GM12891 (cell line): ENCODE measurements at regions not wholly inside any gene's neighbourhood (a gene's known extent, or its start where the extent isn't known, plus 50 kb on each side); places are given as distances from the start of the nearest gene placed in this dataset.

ENCODE experiments used
- DNase-seq: peaks from one replicate; pipeline ENCODE4 v3.0.0; 2011; ENCODE audit warnings: low spot score; ENCODE audit not compliant: insufficient read length
- FAIRE-seq: peaks from 2 replicates; lab custom pipeline; 2011; peaks lifted over from hg19 to GRCh38; lab: Jason Lieb, UNC
- PAX5 ChIP-seq: IDR thresholded peaks from 2 replicates; pipeline ENCODE4 v1.6.1; 2011; ENCODE audit warnings: low read length, moderate library complexity, mild to moderate bottlenecking; ENCODE audit not compliant: insufficient read depth, severe bottlenecking
- POLR2A ChIP-seq: IDR thresholded peaks from 2 replicates; pipeline ENCODE4 v1.6.1; 2011; ENCODE audit warnings: low read depth, low read length, control low read depth
- POLR2AphosphoS5 ChIP-seq: IDR thresholded peaks from 2 replicates; pipeline ENCODE4 v1.6.1; 2011; ENCODE audit warnings: low read depth, low read length, control low read depth
- POU2F2 ChIP-seq: IDR thresholded peaks from 2 replicates; pipeline ENCODE4 v1.6.1; 2011; ENCODE audit warnings: low read depth, mild to moderate bottlenecking, control low read depth, low read length, moderate library complexity
- SPI1 ChIP-seq: IDR thresholded peaks from 2 replicates; pipeline ENCODE4 v1.6.1; 2011; ENCODE audit warnings: low read depth, low read length, control low read depth
- TAF1 ChIP-seq: IDR thresholded peaks from 2 replicates; pipeline ENCODE4 v1.6.1; 2011; ENCODE audit warnings: low read depth, low read length, control low read depth

DNA sequence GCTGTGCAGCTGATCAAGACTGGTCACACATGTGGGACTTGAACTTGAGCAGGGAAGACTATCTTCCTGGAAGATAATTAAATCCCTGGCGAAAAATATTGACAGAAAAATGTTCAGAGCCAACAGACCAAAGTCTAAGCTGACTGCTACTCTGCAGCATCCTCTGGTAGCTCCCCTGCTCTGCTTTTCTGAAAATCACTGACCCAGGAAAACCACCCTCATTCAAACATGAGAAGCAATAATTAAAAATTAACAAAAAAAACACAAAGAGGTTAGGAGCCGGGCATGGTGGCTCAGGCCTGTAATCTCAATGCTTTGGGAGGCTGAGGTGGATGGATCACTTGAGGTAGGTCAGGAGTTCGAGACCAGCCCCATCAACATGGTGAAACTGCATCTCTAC, 151.9 kb downstream of the SCG2 start:
- no peak for DNase-seq
- FAIRE-seq, result no peak
- TF ChIP-seq POLR2A (no peak), PAX5 (no peak), POLR2AphosphoS5 (no peak), TAF1 (no peak), POU2F2 (no peak), SPI1 (no peak)

GRCh38 chr2:223457301-223457700, 144.9 kb downstream of the SCG2 start:
- FAIRE-seq (no peak), DNase-seq (no peak)
- TF ChIP-seq SPI1 (no peak), POLR2AphosphoS5 (no peak), POU2F2 (no peak), PAX5 (no peak), TAF1 (no peak), POLR2A (no peak)

DNA sequence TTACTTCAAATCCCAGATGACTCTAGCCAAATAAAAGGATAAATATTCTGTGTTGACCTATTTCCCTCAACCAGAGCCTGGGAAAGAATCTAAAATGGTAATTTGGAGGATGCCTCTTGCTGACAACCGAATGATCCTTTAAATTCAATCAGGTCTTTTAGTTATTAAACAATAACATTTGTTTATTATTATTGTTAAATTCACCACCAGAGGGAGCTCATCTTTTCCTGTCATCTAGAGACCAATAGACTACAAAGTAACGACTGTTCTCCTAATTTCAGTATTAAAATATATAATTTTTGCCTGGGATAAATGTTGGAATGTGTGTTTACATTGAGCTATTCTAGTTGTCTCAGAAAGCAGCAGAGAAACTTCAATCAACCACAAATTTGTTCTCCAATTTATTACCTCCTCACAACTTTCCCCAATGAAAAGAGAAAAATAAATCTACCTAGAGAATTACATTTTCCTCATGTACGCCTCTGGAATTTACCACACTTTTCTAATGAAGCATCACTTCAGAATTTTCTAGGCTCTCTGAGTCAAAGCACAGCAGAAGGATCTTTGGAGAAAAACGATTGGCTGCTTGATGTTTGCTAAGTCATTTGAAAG, 142.7 kb downstream of the SCG2 start:
- FAIRE-seq, result no peak
- TF ChIP-seq POU2F2, result no peak
- no peak for TF ChIP-seq POLR2AphosphoS5
- no peak for TF ChIP-seq SPI1
- no peak for TF ChIP-seq PAX5
- no peak for TF ChIP-seq TAF1
- no peak for TF ChIP-seq POLR2A
- no peak for DNase-seq

- FAIRE-seq (no peak), DNase-seq (no peak)
- TF ChIP-seq TAF1 (no peak), POLR2A (no peak), PAX5 (no peak), POLR2AphosphoS5 (no peak), SPI1 (no peak), POU2F2 (no peak)
Measured at GRCh38 chr2:223460209-223460608, 142.0 kb downstream of the SCG2 start.

- TF ChIP-seq POLR2A (no peak), POLR2AphosphoS5 (no peak), TAF1 (no peak)
- FAIRE-seq (no peak), DNase-seq (no peak)
Measured at GRCh38 chr2:223460774-223461211, 141.4 kb downstream of the SCG2 start.

DNA sequence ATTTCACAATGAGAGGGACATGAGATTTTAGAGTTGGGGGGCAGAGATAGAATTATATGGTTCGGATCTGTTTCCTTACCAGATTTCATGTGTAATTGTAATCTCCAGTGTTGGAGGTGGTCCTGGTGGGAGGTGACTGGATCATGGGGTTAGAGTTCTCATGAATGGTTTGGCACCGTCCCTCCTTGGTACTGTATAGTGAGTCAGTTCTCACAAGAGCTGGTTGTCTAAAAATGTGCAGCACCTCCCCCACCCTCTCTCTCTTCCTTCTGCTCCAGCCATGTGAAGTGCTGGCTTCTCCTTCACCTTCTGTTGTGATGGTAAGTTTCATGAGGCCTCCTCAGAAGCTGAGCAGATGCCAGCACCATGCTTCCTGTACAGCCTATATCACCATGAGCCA, 138.1 kb downstream of the SCG2 start:
- DNase-seq (no peak), FAIRE-seq (no peak)
- no peak for TF ChIP-seq POU2F2
- TF ChIP-seq PAX5, result no peak
- no peak for TF ChIP-seq SPI1
- no peak for TF ChIP-seq TAF1
- no peak for TF ChIP-seq POLR2A
- TF ChIP-seq POLR2AphosphoS5, result no peak

DNA sequence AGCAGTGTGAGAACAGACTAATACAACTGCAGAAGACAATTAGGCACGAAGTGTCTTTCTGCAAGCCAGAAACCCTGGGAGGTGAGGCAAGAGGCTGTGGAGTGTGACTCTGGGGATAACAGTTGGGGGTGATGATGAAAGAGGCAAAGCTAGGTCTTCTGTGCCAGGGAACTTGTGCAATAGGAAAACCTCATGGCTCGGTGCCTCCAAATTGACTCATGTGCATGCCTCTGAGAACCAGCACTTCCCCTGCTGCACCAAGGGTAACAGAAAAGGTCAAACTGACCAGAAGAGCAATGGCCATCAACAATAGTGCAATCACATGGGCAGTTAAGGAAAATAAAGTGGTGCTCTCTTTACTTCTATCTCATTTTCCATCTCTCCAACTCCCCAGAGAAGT, 136.4 kb downstream of the SCG2 start:
- DNase-seq (no peak), FAIRE-seq (no peak)

GRCh38 chr2:223467196-223467595, 135.0 kb downstream of the SCG2 start:
- FAIRE-seq, result no peak
- TF ChIP-seq POLR2A (no peak), POLR2AphosphoS5 (no peak), PAX5 (no peak), TAF1 (no peak), POU2F2 (no peak), SPI1 (no peak)
- no peak for DNase-seq

More for the DNA sequence above, 136.4 kb downstream of the SCG2 start:
- TF ChIP-seq POU2F2, result no peak
- no peak for TF ChIP-seq POLR2AphosphoS5
- no peak for TF ChIP-seq SPI1
- no peak for TF ChIP-seq TAF1
- no peak for TF ChIP-seq POLR2A
- TF ChIP-seq PAX5, result no peak

DNA sequence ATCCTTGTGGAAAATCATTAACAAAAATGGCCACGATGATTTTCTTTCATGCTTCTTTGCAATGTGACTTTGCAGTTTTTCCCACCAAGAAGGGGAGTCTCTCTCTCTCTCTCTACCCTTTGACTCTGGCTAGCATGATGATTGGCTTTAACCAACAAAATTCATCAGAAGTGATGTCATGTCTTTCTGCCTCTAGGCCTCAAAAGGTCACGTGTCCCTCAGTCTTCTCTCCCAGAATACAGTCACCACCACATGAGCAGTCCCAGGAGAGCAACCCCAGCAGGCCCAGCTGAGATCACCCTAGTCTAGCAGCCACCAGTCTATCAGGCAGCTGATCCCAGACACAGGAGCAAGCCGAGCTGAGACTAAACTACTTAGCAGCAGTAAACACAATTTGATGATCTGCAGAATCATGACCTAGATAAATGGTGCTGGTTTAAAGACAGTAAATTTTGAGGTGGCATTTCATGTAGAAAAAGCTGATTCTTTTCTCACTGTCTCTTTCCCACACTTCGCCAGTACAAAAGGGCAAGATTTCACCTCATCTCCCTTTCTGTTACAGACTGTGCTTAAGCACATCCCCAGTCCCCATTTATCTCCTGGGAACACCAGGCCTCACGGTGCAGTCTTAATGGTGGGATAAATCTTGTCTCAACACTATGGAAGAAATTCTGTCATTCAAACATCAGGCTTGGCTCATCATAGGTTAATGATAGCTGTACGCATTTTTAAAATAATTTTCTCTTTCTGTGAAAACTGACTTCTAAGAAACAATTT, 132.7 kb downstream of the SCG2 start:
- FAIRE-seq (no peak), DNase-seq (no peak)
- TF ChIP-seq POU2F2, result no peak
- no peak for TF ChIP-seq POLR2A
- TF ChIP-seq PAX5, result no peak
- no peak for TF ChIP-seq TAF1
- no peak for TF ChIP-seq POLR2AphosphoS5
- TF ChIP-seq SPI1, result no peak

DNA sequence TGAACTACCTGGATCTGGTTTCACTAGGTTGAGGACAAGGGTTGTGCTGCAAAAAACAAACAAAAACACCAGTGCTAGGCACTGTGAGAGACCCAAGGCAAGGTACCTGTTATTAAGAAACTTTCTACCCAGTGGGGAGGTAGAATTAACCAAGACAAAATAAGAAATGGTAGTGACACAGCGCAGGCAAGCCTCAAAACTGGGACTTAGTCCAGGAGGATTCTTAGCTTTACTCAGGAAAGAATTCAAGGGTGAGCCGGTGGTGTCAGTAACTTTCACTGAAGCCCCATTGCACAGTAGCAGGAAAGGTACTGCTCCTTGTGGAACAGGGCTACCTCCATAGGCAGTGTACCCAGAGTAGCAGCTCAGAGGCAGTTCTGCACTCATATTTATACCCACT, 131.6 kb downstream of the SCG2 start:
- FAIRE-seq (no peak), DNase-seq (no peak)
- TF ChIP-seq PAX5 (no peak), POLR2A (no peak), POU2F2 (no peak)
